GM12892 (cell line): ENCODE measurements at regions not wholly inside any gene's neighbourhood (a gene's known extent, or its start where the extent isn't known, plus 50 kb on each side); places are given as distances from the start of the nearest gene placed in this dataset.

Source experiments
- POLR2A ChIP-seq: IDR thresholded peaks from 2 replicates; pipeline ENCODE4 v1.6.1; 2011; ENCODE audit warnings: low read depth, low read length, control low read depth
- POLR2AphosphoS5 ChIP-seq: IDR thresholded peaks from 2 replicates; pipeline ENCODE4 v1.6.1; 2011; ENCODE audit warnings: low read depth, low read length, control low read depth
- TAF1 ChIP-seq: IDR thresholded peaks from 2 replicates; pipeline ENCODE4 v1.6.1; 2011; ENCODE audit warnings: low read depth, mild to moderate bottlenecking, control low read depth, low read length, borderline replicate concordance

GRCh38 chr2:111663471-111664274, 220.3 kb downstream of the ANAPC1 start:
- TF ChIP-seq TAF1 (no peak), POLR2AphosphoS5 (no peak), POLR2A (no peak)
